Neural progenitor cell (in vitro differentiated cells): ENCODE measurements at regions not wholly inside any gene's neighbourhood (a gene's known extent, or its start where the extent isn't known, plus 50 kb on each side); places are given as distances from the start of the nearest gene placed in this dataset.
"Not testable (repeated sequence)": the region's sequence is repeated elsewhere in the genome, so short reads cannot be mapped to it uniquely, and the experiment has no call there.

ENCODE experiments used
- DNase-seq: peaks from one replicate; pipeline ENCODE4 v3.0.0-alpha.2; 2016; ENCODE audit warnings: low spot score
- H2AFZ ChIP-seq: fragments of 200-600 bp; sonication (generic); replicated peaks from 2 replicates; pipeline ENCODE4 v1.6.1; 2016; ENCODE audit warnings: antibody characterized with exemption
- H3F3A ChIP-seq: fragments of 200-600 bp; sonication (generic); 2 replicates; pipeline ENCODE4 v1.6.1; 2016; ENCODE audit warnings: antibody characterized with exemption, low read depth
- H3K27ac ChIP-seq: fragments of 200-600 bp; sonication (generic); 2 replicates; pipeline ENCODE4 v1.5.1; 2016; ENCODE audit warnings: mild to moderate bottlenecking
- H3K27me3 ChIP-seq: fragments of 200-600 bp; sonication (generic); 2 replicates; pipeline ENCODE4 v1.6.1; 2016; ENCODE audit warnings: mild to moderate bottlenecking, moderate library complexity
- H3K36me3 ChIP-seq: fragments of 200-600 bp; sonication (generic); 2 replicates; pipeline ENCODE4 v1.5.1; 2016
- H3K4me1 ChIP-seq: fragments of 200-600 bp; sonication (generic); 2 replicates; pipeline ENCODE4 v1.6.1; 2016; ENCODE audit warnings: mixed run types
- H3K4me2 ChIP-seq: fragments of 200-600 bp; sonication (generic); 2 replicates; pipeline ENCODE4 v1.6.1; 2016
- H3K4me3 ChIP-seq: fragments of 200-600 bp; sonication (generic); 2 replicates; pipeline ENCODE4 v1.5.1; 2016
- H3K79me2 ChIP-seq: fragments of 200-600 bp; sonication (generic); 2 replicates; pipeline ENCODE4 v1.6.1; 2016; ENCODE audit warnings: low read depth
- H3K9ac ChIP-seq: fragments of 200-600 bp; sonication (generic); 2 replicates; pipeline ENCODE4 v1.6.1; 2016
- H3K9me3 ChIP-seq: fragments of 200-600 bp; sonication (generic); 2 replicates; pipeline ENCODE4 v1.5.1; 2016; ENCODE audit warnings: low read depth
- H4K20me1 ChIP-seq: fragments of 200-600 bp; sonication (generic); 2 replicates; pipeline ENCODE4 v1.6.1; 2016; ENCODE audit warnings: low read depth
- H3K27ac Mint-ChIP-seq: 3 replicates; pipeline ENCODE4 v1.8.0; 2021; ENCODE audit warnings: mixed read lengths
- H3K27me3 Mint-ChIP-seq: 2 replicates; pipeline ENCODE4 v1.8.0; 2022; ENCODE audit warnings: low read depth, mild to moderate bottlenecking, inconsistent platforms, moderate library complexity, mixed read lengths; ENCODE audit not compliant: insufficient read depth
- H3K36me3 Mint-ChIP-seq: 3 replicates; pipeline ENCODE4 v1.8.0; 2021; ENCODE audit warnings: mixed read lengths
- H3K4me1 Mint-ChIP-seq: 3 replicates; pipeline ENCODE4 v1.8.0; 2021; ENCODE audit warnings: mixed read lengths
- H3K4me3 Mint-ChIP-seq: 3 replicates; pipeline ENCODE4 v1.8.0; 2021; ENCODE audit warnings: mild to moderate bottlenecking, moderate library complexity, mixed read lengths
- H3K9me3 Mint-ChIP-seq: 3 replicates; pipeline ENCODE4 v1.8.0; 2020; ENCODE audit warnings: mixed read lengths
- CTCF ChIP-seq: fragments of 200-600 bp; sonication (generic); IDR thresholded peaks from 2 replicates; pipeline ENCODE4 v1.5.1; 2017; ENCODE audit warnings: antibody characterized with exemption, mild to moderate bottlenecking
- EZH2 ChIP-seq: fragments of 200-600 bp; sonication (generic); IDR thresholded peaks from 2 replicates; pipeline ENCODE4 v1.6.1; 2017; ENCODE audit warnings: antibody characterized with exemption, mild to moderate bottlenecking, moderate library complexity
- EZH2phosphoT487 ChIP-seq: fragments of 200-600 bp; sonication (generic); IDR thresholded peaks from 2 replicates; pipeline ENCODE4 v1.6.1; 2017; ENCODE audit warnings: antibody characterized with exemption

- no peaks in the 10 kb centered on the region for H3K9me3 Mint-ChIP-seq
- H3K9me3 ChIP-seq = no peaks in the 10 kb centered on the region
- no peaks in the 10 kb centered on the region for H3K36me3 ChIP-seq
- no peak overlapping the region for H3K4me2 ChIP-seq
- H3K4me3 ChIP-seq = no peak overlapping the region
- H3K27ac Mint-ChIP-seq = no peak overlapping the region
- DNase-seq = no peak
- H3K36me3 Mint-ChIP-seq = no peaks in the 10 kb centered on the region
- no peaks in the 10 kb centered on the region for H3F3A ChIP-seq
- H3K27ac ChIP-seq = no peak overlapping the region
- TF ChIP-seq EZH2phosphoT487 = no peak
- TF ChIP-seq CTCF = no peak
- TF ChIP-seq EZH2 = no peak
- H3K4me1 ChIP-seq = no peaks in the 10 kb centered on the region
- no peak overlapping the region for H2AFZ ChIP-seq
- H3K4me1 Mint-ChIP-seq = no peaks in the 10 kb centered on the region
- no peak overlapping the region for H3K9ac ChIP-seq
- H4K20me1 ChIP-seq = no peaks in the 10 kb centered on the region
- H3K27me3 Mint-ChIP-seq = no peaks in the 10 kb centered on the region
- no peaks in the 10 kb centered on the region for H3K79me2 ChIP-seq
- H3K27me3 ChIP-seq = no peaks in the 10 kb centered on the region
- no peak overlapping the region for H3K4me3 Mint-ChIP-seq
Observed at GRCh38 chr12:91249518-91250272, 67.1 kb upstream of the DCN start.

- H3K36me3 ChIP-seq = no peaks in the 10 kb centered on the region
- no peak overlapping the region for H3K27ac ChIP-seq
- Mint-ChIP-seq H3K4me1 (no peaks in the 10 kb centered on the region), H3K27me3 (peaks cover under 1% of the 10 kb centered on the region), H3K9me3 (no peaks in the 10 kb centered on the region), H3K36me3 (no peaks in the 10 kb centered on the region), H3K4me3 (no peak overlapping the region), H3K27ac (no peak overlapping the region)
- H3K4me3 ChIP-seq = no peak overlapping the region
- no peaks in the 10 kb centered on the region for H3K79me2 ChIP-seq
- H3K27me3 ChIP-seq = no peaks in the 10 kb centered on the region
- H2AFZ ChIP-seq = no peak overlapping the region
- H3K9ac ChIP-seq = no peak overlapping the region
- TF ChIP-seq EZH2phosphoT487 (no peak), EZH2 (no peak), CTCF (no peak)
- H3K9me3 ChIP-seq = no peaks in the 10 kb centered on the region
- no peaks in the 10 kb centered on the region for H3K4me1 ChIP-seq
- H4K20me1 ChIP-seq = no peaks in the 10 kb centered on the region
- no peak for DNase-seq
- H3K4me2 ChIP-seq = no peak overlapping the region
- no peaks in the 10 kb centered on the region for H3F3A ChIP-seq
Observed at GRCh38 chr12:91249054-91249453, 66.4 kb upstream of the DCN start.

GRCh38 chr12:91243177-91243576 is 60.6 kb upstream of the DCN start:
- H3K36me3 ChIP-seq, H3F3A ChIP-seq, H3K27me3 ChIP-seq, H3K36me3 Mint-ChIP-seq, H3K9ac ChIP-seq, H3K9me3 Mint-ChIP-seq, H3K27ac Mint-ChIP-seq, DNase-seq, H3K79me2 ChIP-seq, H4K20me1 ChIP-seq, H3K4me3 Mint-ChIP-seq, H3K4me1 ChIP-seq, H3K4me1 Mint-ChIP-seq, H3K4me3 ChIP-seq, H2AFZ ChIP-seq, H3K27ac ChIP-seq, H3K4me2 ChIP-seq, H3K27me3 Mint-ChIP-seq, H3K9me3 ChIP-seq: not testable (repeated sequence)
- TF ChIP-seq CTCF = peak; percentile 21
